Superior temporal gyrus (tissue), 1 donor: ENCODE measurements at regions not wholly inside any gene's neighbourhood (a gene's known extent, or its start where the extent isn't known, plus 50 kb on each side); places are given as distances from the start of the nearest gene placed in this dataset.
A peak's percentile ranks its signal among the peaks of the same experiment; 100 is the strongest.
"Not testable (repeated sequence)": the region's sequence is repeated elsewhere in the genome, so short reads cannot be mapped to it uniquely, and the experiment has no call there.

ENCODE experiments used
- DNase-seq: peaks from one replicate; pipeline ENCODE4 v3.0.0-alpha.2; 2016; ENCODE audit errors: extremely low spot score

GRCh38 chr5:17399931-17400330 lies 98.1 kb upstream of the TAF11L2 start:
- no peak for DNase-seq

GRCh38 chr5:17400724-17401469 lies 97.1 kb upstream of the TAF11L2 start:
- DNase-seq, result no peak

- DNase-seq, result peak; percentile 62
Observed at GRCh38 chr5:17401470-17402288, 96.4 kb upstream of the TAF11L2 start.

GRCh38 chr5:17402289-17403121 lies 95.5 kb upstream of the TAF11L2 start:
- no peak for DNase-seq

- DNase-seq, result no peak
Observed at GRCh38 chr5:17403695-17404490, 94.1 kb upstream of the TAF11L2 start.

DNA sequence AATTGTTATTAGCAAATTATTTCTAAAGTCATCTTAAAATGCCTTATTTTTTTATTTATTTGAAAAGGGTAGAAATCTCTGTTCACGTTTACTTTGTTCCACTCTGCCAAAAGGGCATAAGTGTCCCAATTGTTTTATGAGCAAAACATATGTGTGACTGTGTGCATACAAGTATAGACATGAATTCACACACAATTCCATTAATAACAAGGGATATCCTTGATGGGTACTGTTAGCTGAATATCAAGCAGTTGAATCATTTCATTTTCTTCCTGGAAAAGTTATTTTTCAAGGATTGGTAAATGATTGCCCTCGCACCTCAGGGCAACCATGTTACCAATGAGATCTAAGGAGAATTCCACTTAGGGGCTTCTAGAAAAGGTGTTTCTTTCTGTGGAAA lies 92.1 kb upstream of the TAF11L2 start:
- DNase-seq, result no peak

DNA sequence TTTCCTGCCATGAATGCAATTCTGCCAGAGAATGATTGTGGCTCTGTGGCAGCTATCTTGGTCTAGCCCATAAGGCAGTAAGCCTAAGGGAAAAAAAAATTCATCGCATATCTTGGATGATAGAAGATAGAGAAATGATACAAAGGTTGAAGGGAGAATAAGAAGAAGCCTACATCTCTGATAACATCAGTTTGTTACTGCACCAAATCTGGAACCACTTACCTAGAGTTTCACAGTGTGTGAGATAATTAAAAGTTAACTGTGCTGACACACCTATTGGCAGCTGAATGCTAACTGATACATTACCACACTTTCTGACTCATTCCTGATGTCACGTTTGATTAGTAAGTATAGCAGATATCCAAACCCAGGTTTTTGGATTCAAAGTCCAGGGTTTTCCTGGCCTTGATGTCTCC lies 91.6 kb upstream of the TAF11L2 start:
- DNase-seq, result no peak

- DNase-seq, result peak; percentile 34
Observed at GRCh38 chr5:17411436-17412402, 86.3 kb upstream of the TAF11L2 start.

GRCh38 chr5:17412760-17413671 lies 85.0 kb upstream of the TAF11L2 start:
- no peak for DNase-seq

- no peak for DNase-seq
Observed at GRCh38 chr5:17413691-17414090, 84.3 kb upstream of the TAF11L2 start.

- no peak for DNase-seq
Observed at GRCh38 chr5:17415321-17415758, 82.7 kb upstream of the TAF11L2 start.

GRCh38 chr5:17416374-17416773 lies 81.7 kb upstream of the TAF11L2 start:
- DNase-seq, result not testable (repeated sequence)

DNA sequence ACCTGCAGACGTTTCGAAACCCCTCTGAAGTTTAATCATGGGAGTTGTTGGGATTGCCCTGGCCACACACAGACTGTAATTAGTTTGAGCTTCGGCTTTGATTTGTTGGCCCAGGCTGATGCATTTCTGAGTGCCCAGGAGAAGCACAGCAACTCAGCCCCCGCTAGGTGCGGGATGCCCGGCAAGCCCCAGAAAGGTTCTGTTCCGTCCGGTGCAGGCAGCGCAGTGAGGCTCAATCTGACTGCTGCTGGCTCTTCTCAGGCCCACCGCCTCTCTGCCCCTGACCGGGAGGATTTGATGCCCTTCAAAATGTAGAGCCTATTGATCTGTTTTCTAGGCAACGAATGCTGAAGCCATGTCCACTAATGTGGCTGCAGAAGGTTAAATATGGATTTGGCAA lies 73.4 kb upstream of the TAF11L2 start:
- no peak for DNase-seq

DNA sequence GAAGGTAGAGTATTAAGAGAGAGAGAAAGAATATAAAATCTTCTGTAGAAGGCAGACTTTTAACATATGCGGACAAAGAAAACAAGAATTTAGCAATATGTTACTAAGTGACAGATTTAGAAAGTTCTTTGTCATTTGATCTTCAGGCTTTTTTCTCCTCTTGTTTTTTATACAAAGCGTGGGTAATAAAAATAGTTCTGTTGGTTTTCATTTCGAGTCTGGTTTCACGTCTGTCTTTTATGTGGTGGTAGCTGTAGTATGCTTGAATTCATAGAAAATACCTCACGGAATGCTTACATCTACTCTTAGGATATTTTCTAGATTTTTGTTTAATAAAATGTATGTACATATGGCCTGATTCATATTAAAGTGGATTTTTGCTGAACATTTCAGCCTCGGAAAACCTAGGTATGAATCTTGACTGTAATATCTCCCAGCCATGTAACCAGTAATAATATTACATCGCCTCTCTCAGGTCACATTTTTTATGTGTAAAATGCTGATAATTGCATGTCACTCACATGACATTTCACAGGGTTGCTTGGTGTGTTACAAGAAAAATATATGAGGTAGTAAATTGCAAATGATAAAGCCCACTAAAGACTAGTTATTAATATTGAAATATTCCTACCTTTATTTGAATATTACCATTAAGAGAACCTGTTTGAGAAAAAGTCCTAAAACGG lies 72.5 kb upstream of the TAF11L2 start:
- no peak for DNase-seq

- no peak for DNase-seq
Observed at GRCh38 chr5:17426104-17426749, 71.8 kb upstream of the TAF11L2 start.

DNA sequence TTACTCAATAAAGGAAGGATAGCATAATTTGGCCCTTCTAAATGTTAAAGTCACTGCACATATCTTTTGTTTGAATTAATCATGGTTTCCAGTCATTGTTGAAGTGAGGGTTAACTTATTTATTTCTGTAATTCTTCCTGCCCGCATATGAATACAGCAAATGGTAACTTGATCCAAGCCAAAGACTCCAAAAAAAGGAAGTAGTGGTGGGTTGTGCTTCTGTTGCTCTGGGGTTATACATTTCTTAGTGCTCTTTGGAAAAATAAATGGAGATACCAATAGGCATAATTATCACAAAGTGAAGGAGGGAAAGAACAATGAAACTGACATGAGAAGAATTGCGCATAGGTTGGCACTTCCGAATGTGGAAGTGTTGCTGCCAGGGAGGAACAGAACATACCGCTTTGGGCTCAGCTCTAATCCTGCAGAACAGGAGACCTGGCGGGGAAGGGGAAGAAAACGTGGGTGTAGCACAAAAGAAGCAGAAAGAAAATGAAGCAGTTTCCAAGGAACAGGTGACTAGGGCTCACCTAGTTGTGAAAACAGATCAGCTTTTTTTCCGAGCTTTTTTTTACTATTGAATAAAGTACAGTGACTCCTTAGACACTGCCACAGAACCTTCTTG lies 69.7 kb upstream of the TAF11L2 start:
- peak; percentile 17 for DNase-seq

GRCh38 chr5:17429353-17429752 lies 68.7 kb upstream of the TAF11L2 start:
- no peak for DNase-seq
